CD14-positive monocyte (primary cell): ENCODE measurements at regions not wholly inside any gene's neighbourhood (a gene's known extent, or its start where the extent isn't known, plus 50 kb on each side); places are given as distances from the start of the nearest gene placed in this dataset.

ENCODE experiments used
- DNase-seq, 3 donors: peaks; one replicate each; pipeline ENCODE4 v3.0.0-alpha.2; 2011 to 2022
- H2AFZ ChIP-seq: 2 replicates; pipeline ENCODE4 v1.6.0; 2012; ENCODE audit warnings: mild to moderate bottlenecking, low read depth, low read length, inconsistent platforms; ENCODE audit not compliant: insufficient read depth, poor library complexity, severe bottlenecking
- H3K27ac ChIP-seq, 2 donors: 1 replicate in 1 of 2; 2 replicates in 1 of 2; pipeline ENCODE4 v1.5.1; 2012 to 2013; ENCODE audit warnings: low read length in 2 of 2, control low read depth in 1 of 2, inconsistent platforms in 1 of 2, low read depth in 1 of 2, mild to moderate bottlenecking in 1 of 2
- H3K27me3 ChIP-seq, 2 donors: one replicate each; pipeline versions ENCODE4 v1.6.0 to v1.6.1; 2011 to 2013; ENCODE audit warnings: low read length in 2 of 2; ENCODE audit not compliant: control insufficient read depth in 2 of 2, insufficient read depth in 2 of 2
- H3K36me3 ChIP-seq, 2 donors: replicated peaks in 1 of 2; 1 replicate in 1 of 2; 2 replicates in 1 of 2; pipeline versions ENCODE4 v1.5.1 to v1.6.1; 2012 to 2013; ENCODE audit warnings: low read length in 2 of 2, control low read depth in 1 of 2, inconsistent platforms in 1 of 2, mild to moderate bottlenecking in 1 of 2; ENCODE audit not compliant: insufficient read depth in 2 of 2, control insufficient read depth in 1 of 2
- H3K4me1 ChIP-seq, 2 donors: 1 replicate in 1 of 2; 2 replicates in 1 of 2; pipeline versions ENCODE4 v1.5.1 to v1.6.1; 2012 to 2013; ENCODE audit warnings: low read length in 2 of 2, control low read depth in 1 of 2, inconsistent platforms in 1 of 2, mild to moderate bottlenecking in 1 of 2, moderate library complexity in 1 of 2; ENCODE audit not compliant: insufficient read depth in 2 of 2, control insufficient read depth in 1 of 2
- H3K4me2 ChIP-seq: replicated peaks from 2 replicates; pipeline ENCODE3; 2012; ENCODE audit warnings: low read length, moderate library complexity, mild to moderate bottlenecking; ENCODE audit not compliant: poor library complexity, severe bottlenecking; ENCODE audit errors: extremely low read depth
- H3K4me3 ChIP-seq, 3 experiments: fragments of 200-600 bp in 1 of 3; sonication (generic) in 1 of 3; replicated peaks in 1 of 3; 1 replicate in 2 of 3; 2 replicates in 1 of 3; pipeline ENCODE4 v1.5.1; 2011 to 2013; ENCODE audit warnings: low read length in 3 of 3, mild to moderate bottlenecking in 3 of 3, control low read depth in 2 of 3, low read depth in 2 of 3, inconsistent platforms in 1 of 3, moderate library complexity in 1 of 3
- H3K79me2 ChIP-seq: 2 replicates; pipeline ENCODE4 v1.6.0; 2012; ENCODE audit warnings: mild to moderate bottlenecking, control low read depth, inconsistent platforms, low read length, moderate library complexity; ENCODE audit not compliant: insufficient read depth
- H3K9ac ChIP-seq: 2 replicates; pipeline ENCODE4 v1.6.0; 2017; ENCODE audit warnings: low read length, mild to moderate bottlenecking; ENCODE audit not compliant: insufficient read depth, poor library complexity, severe bottlenecking
- H3K9me3 ChIP-seq, 2 donors: replicated peaks in 1 of 2; 1 replicate in 1 of 2; 2 replicates in 1 of 2; pipeline versions ENCODE4 v1.5.1 to v1.6.1; 2012 to 2013; ENCODE audit warnings: low read length in 2 of 2, control low read depth in 1 of 2; ENCODE audit not compliant: control insufficient read depth in 1 of 2, insufficient read depth in 1 of 2
- H4K20me1 ChIP-seq: 2 replicates; pipeline ENCODE4 v1.6.0; 2012; ENCODE audit warnings: mild to moderate bottlenecking, low read length, control low read depth, moderate library complexity; ENCODE audit not compliant: insufficient read depth
- H3K27ac Mint-ChIP-seq, 7 donors: one replicate each; pipeline ENCODE4 v1.8.0; 2020; ENCODE audit warnings: mild to moderate bottlenecking in 7 of 7, mixed read lengths in 7 of 7, moderate library complexity in 6 of 7, inconsistent platforms in 2 of 7
- H3K27me3 Mint-ChIP-seq, 3 donors: one replicate each; pipeline ENCODE4 v1.8.0; 2021 to 2022; ENCODE audit warnings: low read depth in 3 of 3, mild to moderate bottlenecking in 3 of 3, mixed read lengths in 3 of 3, moderate library complexity in 3 of 3, inconsistent platforms in 1 of 3
- H3K36me3 Mint-ChIP-seq, 2 donors: one replicate each; pipeline ENCODE4 v1.8.0; 2020; ENCODE audit warnings: mixed read lengths in 2 of 2, inconsistent platforms in 1 of 2, mild to moderate bottlenecking in 1 of 2
- H3K4me1 Mint-ChIP-seq: one replicate; pipeline ENCODE4 v1.8.0; 2020; ENCODE audit warnings: mild to moderate bottlenecking, mixed read lengths
- H3K4me3 Mint-ChIP-seq, 2 donors: one replicate each; pipeline ENCODE4 v1.8.0; 2020; ENCODE audit warnings: mild to moderate bottlenecking in 2 of 2, mixed read lengths in 2 of 2, moderate library complexity in 1 of 2
- H3K9me3 Mint-ChIP-seq, 7 donors: one replicate each; pipeline ENCODE4 v1.8.0; 2020 to 2022; ENCODE audit warnings: mixed read lengths in 7 of 7, mild to moderate bottlenecking in 6 of 7, moderate library complexity in 6 of 7, inconsistent platforms in 2 of 7
- WGBS: methylation state at CpG from one replicate; pipeline ENCODE4 v1.1.5; 2013; ENCODE audit warnings: missing lambda C conversion rate; ENCODE audit not compliant: insufficient coverage; 5-methylcytosine and 5-hydroxymethylcytosine counted together
- intact Hi-C, 2 donors: fragments of 100-400 bp; cut with micrococcal nuclease; formaldehyde crosslinking; loops; one replicate each; pipeline versions ENCODE4 v1.15.0 to v1.15.1; 2023
- TF ChIP-seq, protein P1 (sequence below): fragments of 200-600 bp; IDR thresholded peaks from one replicate; pipeline ENCODE4 v1.8.0; 2022; ENCODE audit warnings: antibody characterized with exemption, mild to moderate bottlenecking

DNA sequence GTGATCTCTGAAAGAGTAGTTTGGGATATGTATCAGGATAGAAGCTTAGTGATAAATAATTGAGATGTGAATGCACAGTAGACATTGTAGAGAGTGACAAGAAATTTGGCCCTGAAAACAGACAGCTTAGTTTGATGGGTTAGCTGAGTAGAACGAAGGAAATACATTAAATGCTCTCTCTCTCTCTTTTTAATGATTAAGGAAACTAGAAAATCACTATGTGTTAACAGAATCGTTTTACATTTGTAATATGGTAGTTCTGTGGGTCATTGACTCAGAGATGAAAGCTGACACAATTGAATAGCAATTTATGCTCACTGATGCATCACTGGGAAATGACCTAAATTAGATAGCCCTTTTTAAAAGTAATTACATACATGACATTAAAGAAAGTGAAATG, 739.8 kb upstream of the PTPRD start:
- WGBS, result no CpG with 5 or more reads among the region's 2 CpGs

DNA sequence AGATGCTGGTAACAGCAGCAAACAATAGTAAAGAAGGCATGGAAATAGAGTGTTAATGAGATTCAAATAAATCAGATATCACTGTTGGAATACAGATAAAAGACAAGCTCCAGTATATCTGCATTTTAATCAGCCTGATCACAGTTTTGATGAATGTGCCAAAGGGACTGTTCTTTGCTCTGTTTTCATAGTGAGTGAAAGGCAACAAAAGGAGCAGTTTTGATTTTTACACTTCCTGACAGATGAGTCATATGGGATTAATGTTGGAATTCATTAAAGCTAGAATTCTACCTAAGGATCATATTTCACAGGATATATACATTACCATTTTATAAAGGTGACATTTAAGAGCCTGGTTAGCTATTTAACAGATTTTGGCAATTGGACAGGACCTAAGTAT, 743.3 kb upstream of the PTPRD start:
- no peaks in the 10 kb centered on the region for H3K27me3 Mint-ChIP-seq
- H3K9ac ChIP-seq, result no peak overlapping the region
- H3K4me3 ChIP-seq, result no peak overlapping the region
- no peak overlapping the region for H3K4me2 ChIP-seq
- no peaks in the 10 kb centered on the region for H3K9me3 ChIP-seq
- H3K4me1 Mint-ChIP-seq, result no peaks in the 10 kb centered on the region
- intact Hi-C loops, result loop anchor here in 1 of 2 donors (5.0 kb wide), 1 partner anchor 169 kb away; no protein-coding TSS in a partner anchor
- H3K79me2 ChIP-seq, result no peaks in the 10 kb centered on the region
- no peak overlapping the region for H3K4me3 Mint-ChIP-seq
- H3K36me3 Mint-ChIP-seq, result no peaks in the 10 kb centered on the region
- H3K27ac ChIP-seq, result no peak overlapping the region
- H3K4me1 ChIP-seq, result no peaks in the 10 kb centered on the region
- no peaks in the 10 kb centered on the region for H3K36me3 ChIP-seq
- H4K20me1 ChIP-seq, result no peaks in the 10 kb centered on the region
- H3K9me3 Mint-ChIP-seq, result peaks cover 0 to 2% (median 0%) of the 10 kb centered on the region in 7 donors
- TF ChIP-seq, protein P1, sequence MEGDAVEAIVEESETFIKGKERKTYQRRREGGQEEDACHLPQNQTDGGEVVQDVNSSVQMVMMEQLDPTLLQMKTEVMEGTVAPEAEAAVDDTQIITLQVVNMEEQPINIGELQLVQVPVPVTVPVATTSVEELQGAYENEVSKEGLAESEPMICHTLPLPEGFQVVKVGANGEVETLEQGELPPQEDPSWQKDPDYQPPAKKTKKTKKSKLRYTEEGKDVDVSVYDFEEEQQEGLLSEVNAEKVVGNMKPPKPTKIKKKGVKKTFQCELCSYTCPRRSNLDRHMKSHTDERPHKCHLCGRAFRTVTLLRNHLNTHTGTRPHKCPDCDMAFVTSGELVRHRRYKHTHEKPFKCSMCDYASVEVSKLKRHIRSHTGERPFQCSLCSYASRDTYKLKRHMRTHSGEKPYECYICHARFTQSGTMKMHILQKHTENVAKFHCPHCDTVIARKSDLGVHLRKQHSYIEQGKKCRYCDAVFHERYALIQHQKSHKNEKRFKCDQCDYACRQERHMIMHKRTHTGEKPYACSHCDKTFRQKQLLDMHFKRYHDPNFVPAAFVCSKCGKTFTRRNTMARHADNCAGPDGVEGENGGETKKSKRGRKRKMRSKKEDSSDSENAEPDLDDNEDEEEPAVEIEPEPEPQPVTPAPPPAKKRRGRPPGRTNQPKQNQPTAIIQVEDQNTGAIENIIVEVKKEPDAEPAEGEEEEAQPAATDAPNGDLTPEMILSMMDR, result no peak
- H2AFZ ChIP-seq, result no peak overlapping the region
- H3K27ac Mint-ChIP-seq, result no peak overlapping the region
- DNase-seq, result no peak
- H3K27me3 ChIP-seq, result no peaks in the 10 kb centered on the region

More for the DNA sequence above, 739.8 kb upstream of the PTPRD start:
- H3K79me2 ChIP-seq, result no peaks in the 10 kb centered on the region
- Mint-ChIP-seq H3K27me3 (no peaks in the 10 kb centered on the region), H3K27ac (no peak overlapping the region), H3K4me1 (no peaks in the 10 kb centered on the region), H3K4me3 (no peak overlapping the region), H3K9me3 (peaks cover 0 to 4% (median 0%) of the 10 kb centered on the region in 7 donors), H3K36me3 (no peaks in the 10 kb centered on the region)
- no peak for DNase-seq
- no peak overlapping the region for H3K27ac ChIP-seq
- H2AFZ ChIP-seq, result no peak overlapping the region
- no peaks in the 10 kb centered on the region for H3K27me3 ChIP-seq
- no peaks in the 10 kb centered on the region for H3K36me3 ChIP-seq
- TF ChIP-seq, protein P1, result no peak
- H3K4me2 ChIP-seq, result no peak overlapping the region
- H3K4me1 ChIP-seq, result no peaks in the 10 kb centered on the region
- H3K9me3 ChIP-seq, result peaks cover 0 to 8% of the 10 kb centered on the region in 2 donors
- no peak overlapping the region for H3K4me3 ChIP-seq
- no peaks in the 10 kb centered on the region for H4K20me1 ChIP-seq
- H3K9ac ChIP-seq, result no peak overlapping the region
- intact Hi-C loops, result no loop called here
